WTC11 (cell line): ENCODE measurements at regions not wholly inside any gene's neighbourhood (a gene's known extent, or its start where the extent isn't known, plus 50 kb on each side); places are given as distances from the start of the nearest gene placed in this dataset.

Source experiments
- ATAC-seq: fragments of 200-7000 bp; cut with Tn5 transposase; 2 replicates; pipeline ENCODE4 v1.10.0; 2021; ENCODE audit warnings: mild to moderate bottlenecking, moderate library complexity
- CTCF ChIA-PET: fragments of 300-600 bp; sonication (Branson Sonifier 250); formaldehyde crosslinking; loops from one replicate; lab custom pipeline; 2021; ENCODE audit warnings: antibody characterized with exemption; lab: Charles Lee
- POLR2A ChIA-PET: fragments of 350-600 bp; sonication (Branson Sonifier 250); formaldehyde crosslinking; loops from one replicate; lab custom pipeline; 2021; ENCODE audit warnings: antibody characterized with exemption; lab: Charles Lee
- DNase-seq: peaks from one replicate; pipeline ENCODE4 v3.0.0; 2021; ENCODE audit warnings: low spot score
- H3K27ac Mint-ChIP-seq: 2 replicates; pipeline ENCODE4 v1.8.0; 2021; ENCODE audit warnings: mixed read lengths
- H3K27me3 Mint-ChIP-seq: 2 replicates; pipeline ENCODE4 v1.8.0; 2021; ENCODE audit warnings: low read depth, mild to moderate bottlenecking, moderate library complexity, mixed read lengths
- H3K36me3 Mint-ChIP-seq: 2 replicates; pipeline ENCODE4 v1.8.0; 2021; ENCODE audit warnings: mixed read lengths
- H3K4me1 Mint-ChIP-seq: 2 replicates; pipeline ENCODE4 v1.8.0; 2022; ENCODE audit warnings: mixed read lengths
- H3K4me3 Mint-ChIP-seq: 2 replicates; pipeline ENCODE4 v1.8.0; 2021; ENCODE audit warnings: mild to moderate bottlenecking, moderate library complexity, mixed read lengths
- H3K9me3 Mint-ChIP-seq: 2 replicates; pipeline ENCODE4 v1.8.0; 2021; ENCODE audit warnings: mixed read lengths
- GRHL2 ChIP-seq: fragments of 250-450 bp; sonication (Bioruptor Pico); IDR thresholded peaks from 2 replicates; pipeline ENCODE4 v1.8.0; 2022; ENCODE audit warnings: mild to moderate bottlenecking, moderate library complexity; ENCODE audit not compliant: insufficient replicate concordance, severe bottlenecking
- GTF2I ChIP-seq: fragments of 250-450 bp; sonication (Bioruptor Pico); conservative IDR thresholded peaks from 2 replicates; pipeline ENCODE4 v1.4.0; 2021; ENCODE audit warnings: mild to moderate bottlenecking
- JAZF1 ChIP-seq: fragments of 250-450 bp; sonication (Bioruptor Pico); IDR thresholded peaks from 2 replicates; pipeline ENCODE4 v1.9.0; 2021; ENCODE audit warnings: moderate library complexity, mild to moderate bottlenecking, inconsistent platforms
- MYBL2 ChIP-seq: sonication (generic); formaldehyde crosslinking; IDR thresholded peaks from 2 replicates; pipeline ENCODE4 v1.8.1; 2023; ENCODE audit warnings: mild to moderate bottlenecking, moderate library complexity, missing genetic modification reagents
- TEAD1 ChIP-seq: sonication (generic); formaldehyde crosslinking; IDR thresholded peaks from 2 replicates; pipeline ENCODE4 v1.8.0; 2022; ENCODE audit warnings: mild to moderate bottlenecking, missing genetic modification reagents
- ZNF121 ChIP-seq: sonication (generic); formaldehyde crosslinking; IDR thresholded peaks from 2 replicates; pipeline ENCODE4 v1.8.0; 2023; ENCODE audit warnings: missing genetic modification reagents
- ZNF219 ChIP-seq: sonication (generic); formaldehyde crosslinking; IDR thresholded peaks from 2 replicates; pipeline ENCODE4 v1.8.0; 2023; ENCODE audit warnings: missing genetic modification reagents, mild to moderate bottlenecking, borderline replicate concordance
- TF ChIP-seq, protein P1 (sequence below): sonication (generic); formaldehyde crosslinking; IDR thresholded peaks from 2 replicates; pipeline ENCODE4 v1.8.1; 2023; ENCODE audit warnings: mild to moderate bottlenecking, missing genetic modification reagents, moderate library complexity
- TF ChIP-seq, protein P2 (sequence below): sonication (generic); formaldehyde crosslinking; IDR thresholded peaks from 2 replicates; pipeline ENCODE4 v1.8.1; 2023; ENCODE audit warnings: mild to moderate bottlenecking, missing genetic modification reagents
- TF ChIP-seq, protein P3 (sequence below): sonication (generic); formaldehyde crosslinking; IDR thresholded peaks from 2 replicates; pipeline ENCODE4 v1.8.0; 2022; ENCODE audit warnings: mild to moderate bottlenecking, missing genetic modification reagents
- TF ChIP-seq, protein P4 (sequence below): sonication (generic); formaldehyde crosslinking; IDR thresholded peaks from 2 replicates; pipeline ENCODE4 v1.8.1; 2023; ENCODE audit warnings: mild to moderate bottlenecking, missing genetic modification reagents, borderline replicate concordance
- TF ChIP-seq, protein P5 (sequence below): sonication (generic); formaldehyde crosslinking; IDR thresholded peaks from 2 replicates; pipeline ENCODE4 v1.8.1; 2022; ENCODE audit warnings: low read depth, mild to moderate bottlenecking, moderate library complexity, missing genetic modification reagents, borderline replicate concordance
- TF ChIP-seq, protein P6 (sequence below): sonication (generic); formaldehyde crosslinking; IDR thresholded peaks from 2 replicates; pipeline ENCODE4 v1.8.0; 2022; ENCODE audit warnings: mild to moderate bottlenecking, missing genetic modification reagents
- TF ChIP-seq, protein P7 (sequence below): sonication (generic); formaldehyde crosslinking; IDR thresholded peaks from 2 replicates; pipeline ENCODE4 v1.8.0; 2023; ENCODE audit warnings: missing genetic modification reagents, mild to moderate bottlenecking, borderline replicate concordance

DNA sequence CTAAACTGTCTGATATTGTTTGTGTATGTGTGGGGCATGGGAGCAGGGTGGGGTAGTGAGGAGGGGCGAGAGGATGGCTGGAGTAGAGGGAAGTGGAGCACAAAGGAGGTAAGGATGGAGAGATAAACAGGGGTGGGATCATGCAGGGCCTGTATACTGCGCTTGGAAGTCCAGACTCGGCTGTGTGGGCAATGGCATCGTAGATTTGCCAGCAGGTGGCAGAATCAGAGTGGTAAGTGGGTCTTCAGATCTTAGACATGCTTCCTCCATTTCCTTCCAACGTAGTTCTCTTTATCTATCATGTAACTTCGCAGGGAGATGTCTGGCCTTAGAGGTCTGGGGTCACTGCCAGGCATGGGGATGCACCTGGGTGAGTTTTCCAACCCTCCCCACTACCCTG is 155.5 kb downstream of the PDGFRA start:
- H3K4me3 Mint-ChIP-seq: no peak overlapping the region
- CTCF ChIA-PET: interaction anchor here (1.2 to 1.7 kb wide), 2 partner anchors 18 to 49 kb away, joined by 3 to 5 read pairs; no protein-coding TSS in a partner anchor

DNA sequence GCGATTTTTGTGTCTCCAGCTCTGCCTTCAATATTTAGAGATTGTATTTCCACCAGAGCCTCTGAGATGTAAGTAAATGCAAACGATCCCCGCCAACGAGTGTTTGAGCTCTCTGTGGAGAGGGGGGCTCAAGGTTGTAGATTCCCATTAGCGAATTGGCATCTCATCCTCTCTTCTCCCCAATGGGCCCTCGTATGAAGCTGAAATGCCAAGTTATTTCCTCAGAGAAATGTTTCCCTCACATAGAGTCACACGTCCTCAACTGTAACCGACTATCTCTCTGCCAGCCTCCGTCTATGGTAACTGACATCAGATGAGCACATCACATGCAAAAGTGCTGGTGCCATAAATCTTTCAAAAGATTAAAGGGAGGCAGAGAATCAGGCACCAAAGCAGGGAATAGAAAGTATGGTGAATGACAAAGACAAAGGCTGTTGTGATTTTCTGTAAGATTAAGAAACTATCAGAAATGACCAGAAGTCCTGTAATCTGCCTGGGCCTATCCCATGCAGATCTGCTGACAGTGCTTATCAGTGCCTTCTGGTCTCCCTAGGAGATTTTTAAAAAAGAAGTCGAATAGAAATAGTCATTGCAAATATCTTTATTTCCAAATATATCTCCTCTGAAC is 157.1 kb downstream of the PDGFRA start:
- H3K36me3 Mint-ChIP-seq: no peaks in the 10 kb centered on the region
- DNase-seq: no peak
- ChIA-PET CTCF (interaction anchor here (1.2 to 1.7 kb wide), 2 partner anchors 17 to 48 kb away, joined by 3 to 5 read pairs; no protein-coding TSS in a partner anchor), POLR2A (no interaction called here)
- peaks cover 4% of the 10 kb centered on the region; the same call in 1 of the 2 replicates for H3K9me3 Mint-ChIP-seq
- ATAC-seq: no peak
- no peaks in the 10 kb centered on the region for H3K27me3 Mint-ChIP-seq
- no peak overlapping the region for H3K27ac Mint-ChIP-seq
- H3K4me1 Mint-ChIP-seq: no peaks in the 10 kb centered on the region
- H3K4me3 Mint-ChIP-seq: no peak overlapping the region
- TF ChIP-seq, protein P1, sequence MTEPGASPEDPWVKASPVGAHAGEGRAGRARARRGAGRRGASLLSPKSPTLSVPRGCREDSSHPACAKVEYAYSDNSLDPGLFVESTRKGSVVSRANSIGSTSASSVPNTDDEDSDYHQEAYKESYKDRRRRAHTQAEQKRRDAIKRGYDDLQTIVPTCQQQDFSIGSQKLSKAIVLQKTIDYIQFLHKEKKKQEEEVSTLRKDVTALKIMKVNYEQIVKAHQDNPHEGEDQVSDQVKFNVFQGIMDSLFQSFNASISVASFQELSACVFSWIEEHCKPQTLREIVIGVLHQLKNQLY (CRISPR knock-in tag): no peak
- TF ChIP-seq, protein P2, sequence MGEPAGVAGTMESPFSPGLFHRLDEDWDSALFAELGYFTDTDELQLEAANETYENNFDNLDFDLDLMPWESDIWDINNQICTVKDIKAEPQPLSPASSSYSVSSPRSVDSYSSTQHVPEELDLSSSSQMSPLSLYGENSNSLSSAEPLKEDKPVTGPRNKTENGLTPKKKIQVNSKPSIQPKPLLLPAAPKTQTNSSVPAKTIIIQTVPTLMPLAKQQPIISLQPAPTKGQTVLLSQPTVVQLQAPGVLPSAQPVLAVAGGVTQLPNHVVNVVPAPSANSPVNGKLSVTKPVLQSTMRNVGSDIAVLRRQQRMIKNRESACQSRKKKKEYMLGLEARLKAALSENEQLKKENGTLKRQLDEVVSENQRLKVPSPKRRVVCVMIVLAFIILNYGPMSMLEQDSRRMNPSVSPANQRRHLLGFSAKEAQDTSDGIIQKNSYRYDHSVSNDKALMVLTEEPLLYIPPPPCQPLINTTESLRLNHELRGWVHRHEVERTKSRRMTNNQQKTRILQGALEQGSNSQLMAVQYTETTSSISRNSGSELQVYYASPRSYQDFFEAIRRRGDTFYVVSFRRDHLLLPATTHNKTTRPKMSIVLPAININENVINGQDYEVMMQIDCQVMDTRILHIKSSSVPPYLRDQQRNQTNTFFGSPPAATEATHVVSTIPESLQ (CRISPR knock-in tag): no peak
- TF ChIP-seq, protein P3, sequence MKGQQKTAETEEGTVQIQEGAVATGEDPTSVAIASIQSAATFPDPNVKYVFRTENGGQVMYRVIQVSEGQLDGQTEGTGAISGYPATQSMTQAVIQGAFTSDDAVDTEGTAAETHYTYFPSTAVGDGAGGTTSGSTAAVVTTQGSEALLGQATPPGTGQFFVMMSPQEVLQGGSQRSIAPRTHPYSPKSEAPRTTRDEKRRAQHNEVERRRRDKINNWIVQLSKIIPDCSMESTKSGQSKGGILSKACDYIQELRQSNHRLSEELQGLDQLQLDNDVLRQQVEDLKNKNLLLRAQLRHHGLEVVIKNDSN: no peak
- TF ChIP-seq GTF2I (CRISPR knock-in tag) (no peak), JAZF1 (CRISPR knock-in tag) (no peak)

More for the DNA sequence above, 155.5 kb downstream of the PDGFRA start:
- POLR2A ChIA-PET: no interaction called here
- DNase-seq: peak; percentile 19
- no peaks in the 10 kb centered on the region for H3K36me3 Mint-ChIP-seq
- peak; percentile 46 for ATAC-seq
- no peaks in the 10 kb centered on the region for H3K27me3 Mint-ChIP-seq
- no peak overlapping the region for H3K27ac Mint-ChIP-seq
- H3K4me1 Mint-ChIP-seq: no peaks in the 10 kb centered on the region
- H3K9me3 Mint-ChIP-seq: peaks cover 9% of the 10 kb centered on the region
- TF ChIP-seq, protein P4, sequence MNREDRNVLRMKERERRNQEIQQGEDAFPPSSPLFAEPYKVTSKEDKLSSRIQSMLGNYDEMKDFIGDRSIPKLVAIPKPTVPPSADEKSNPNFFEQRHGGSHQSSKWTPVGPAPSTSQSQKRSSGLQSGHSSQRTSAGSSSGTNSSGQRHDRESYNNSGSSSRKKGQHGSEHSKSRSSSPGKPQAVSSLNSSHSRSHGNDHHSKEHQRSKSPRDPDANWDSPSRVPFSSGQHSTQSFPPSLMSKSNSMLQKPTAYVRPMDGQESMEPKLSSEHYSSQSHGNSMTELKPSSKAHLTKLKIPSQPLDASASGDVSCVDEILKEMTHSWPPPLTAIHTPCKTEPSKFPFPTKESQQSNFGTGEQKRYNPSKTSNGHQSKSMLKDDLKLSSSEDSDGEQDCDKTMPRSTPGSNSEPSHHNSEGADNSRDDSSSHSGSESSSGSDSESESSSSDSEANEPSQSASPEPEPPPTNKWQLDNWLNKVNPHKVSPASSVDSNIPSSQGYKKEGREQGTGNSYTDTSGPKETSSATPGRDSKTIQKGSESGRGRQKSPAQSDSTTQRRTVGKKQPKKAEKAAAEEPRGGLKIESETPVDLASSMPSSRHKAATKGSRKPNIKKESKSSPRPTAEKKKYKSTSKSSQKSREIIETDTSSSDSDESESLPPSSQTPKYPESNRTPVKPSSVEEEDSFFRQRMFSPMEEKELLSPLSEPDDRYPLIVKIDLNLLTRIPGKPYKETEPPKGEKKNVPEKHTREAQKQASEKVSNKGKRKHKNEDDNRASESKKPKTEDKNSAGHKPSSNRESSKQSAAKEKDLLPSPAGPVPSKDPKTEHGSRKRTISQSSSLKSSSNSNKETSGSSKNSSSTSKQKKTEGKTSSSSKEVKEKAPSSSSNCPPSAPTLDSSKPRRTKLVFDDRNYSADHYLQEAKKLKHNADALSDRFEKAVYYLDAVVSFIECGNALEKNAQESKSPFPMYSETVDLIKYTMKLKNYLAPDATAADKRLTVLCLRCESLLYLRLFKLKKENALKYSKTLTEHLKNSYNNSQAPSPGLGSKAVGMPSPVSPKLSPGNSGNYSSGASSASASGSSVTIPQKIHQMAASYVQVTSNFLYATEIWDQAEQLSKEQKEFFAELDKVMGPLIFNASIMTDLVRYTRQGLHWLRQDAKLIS (CRISPR knock-in tag): no peak
- no peak for TF ChIP-seq TEAD1 (CRISPR knock-in tag)
- TF ChIP-seq, protein P5, sequence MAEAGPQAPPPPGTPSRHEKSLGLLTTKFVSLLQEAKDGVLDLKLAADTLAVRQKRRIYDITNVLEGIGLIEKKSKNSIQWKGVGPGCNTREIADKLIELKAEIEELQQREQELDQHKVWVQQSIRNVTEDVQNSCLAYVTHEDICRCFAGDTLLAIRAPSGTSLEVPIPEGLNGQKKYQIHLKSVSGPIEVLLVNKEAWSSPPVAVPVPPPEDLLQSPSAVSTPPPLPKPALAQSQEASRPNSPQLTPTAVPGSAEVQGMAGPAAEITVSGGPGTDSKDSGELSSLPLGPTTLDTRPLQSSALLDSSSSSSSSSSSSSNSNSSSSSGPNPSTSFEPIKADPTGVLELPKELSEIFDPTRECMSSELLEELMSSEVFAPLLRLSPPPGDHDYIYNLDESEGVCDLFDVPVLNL (CRISPR knock-in tag): no peak
- TF ChIP-seq, protein P6, sequence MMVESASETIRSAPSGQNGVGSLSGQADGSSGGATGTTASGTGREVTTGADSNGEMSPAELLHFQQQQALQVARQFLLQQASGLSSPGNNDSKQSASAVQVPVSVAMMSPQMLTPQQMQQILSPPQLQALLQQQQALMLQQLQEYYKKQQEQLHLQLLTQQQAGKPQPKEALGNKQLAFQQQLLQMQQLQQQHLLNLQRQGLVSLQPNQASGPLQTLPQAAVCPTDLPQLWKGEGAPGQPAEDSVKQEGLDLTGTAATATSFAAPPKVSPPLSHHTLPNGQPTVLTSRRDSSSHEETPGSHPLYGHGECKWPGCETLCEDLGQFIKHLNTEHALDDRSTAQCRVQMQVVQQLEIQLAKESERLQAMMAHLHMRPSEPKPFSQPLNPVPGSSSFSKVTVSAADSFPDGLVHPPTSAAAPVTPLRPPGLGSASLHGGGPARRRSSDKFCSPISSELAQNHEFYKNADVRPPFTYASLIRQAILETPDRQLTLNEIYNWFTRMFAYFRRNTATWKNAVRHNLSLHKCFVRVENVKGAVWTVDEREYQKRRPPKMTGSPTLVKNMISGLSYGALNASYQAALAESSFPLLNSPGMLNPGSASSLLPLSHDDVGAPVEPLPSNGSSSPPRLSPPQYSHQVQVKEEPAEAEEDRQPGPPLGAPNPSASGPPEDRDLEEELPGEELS (CRISPR knock-in tag): no peak
- TF ChIP-seq GRHL2: no peak
- no peak for TF ChIP-seq ZNF121 (CRISPR knock-in tag)
- no peak for TF ChIP-seq ZNF219 (CRISPR knock-in tag)
- TF ChIP-seq MYBL2 (CRISPR knock-in tag): no peak
- TF ChIP-seq, protein P7, sequence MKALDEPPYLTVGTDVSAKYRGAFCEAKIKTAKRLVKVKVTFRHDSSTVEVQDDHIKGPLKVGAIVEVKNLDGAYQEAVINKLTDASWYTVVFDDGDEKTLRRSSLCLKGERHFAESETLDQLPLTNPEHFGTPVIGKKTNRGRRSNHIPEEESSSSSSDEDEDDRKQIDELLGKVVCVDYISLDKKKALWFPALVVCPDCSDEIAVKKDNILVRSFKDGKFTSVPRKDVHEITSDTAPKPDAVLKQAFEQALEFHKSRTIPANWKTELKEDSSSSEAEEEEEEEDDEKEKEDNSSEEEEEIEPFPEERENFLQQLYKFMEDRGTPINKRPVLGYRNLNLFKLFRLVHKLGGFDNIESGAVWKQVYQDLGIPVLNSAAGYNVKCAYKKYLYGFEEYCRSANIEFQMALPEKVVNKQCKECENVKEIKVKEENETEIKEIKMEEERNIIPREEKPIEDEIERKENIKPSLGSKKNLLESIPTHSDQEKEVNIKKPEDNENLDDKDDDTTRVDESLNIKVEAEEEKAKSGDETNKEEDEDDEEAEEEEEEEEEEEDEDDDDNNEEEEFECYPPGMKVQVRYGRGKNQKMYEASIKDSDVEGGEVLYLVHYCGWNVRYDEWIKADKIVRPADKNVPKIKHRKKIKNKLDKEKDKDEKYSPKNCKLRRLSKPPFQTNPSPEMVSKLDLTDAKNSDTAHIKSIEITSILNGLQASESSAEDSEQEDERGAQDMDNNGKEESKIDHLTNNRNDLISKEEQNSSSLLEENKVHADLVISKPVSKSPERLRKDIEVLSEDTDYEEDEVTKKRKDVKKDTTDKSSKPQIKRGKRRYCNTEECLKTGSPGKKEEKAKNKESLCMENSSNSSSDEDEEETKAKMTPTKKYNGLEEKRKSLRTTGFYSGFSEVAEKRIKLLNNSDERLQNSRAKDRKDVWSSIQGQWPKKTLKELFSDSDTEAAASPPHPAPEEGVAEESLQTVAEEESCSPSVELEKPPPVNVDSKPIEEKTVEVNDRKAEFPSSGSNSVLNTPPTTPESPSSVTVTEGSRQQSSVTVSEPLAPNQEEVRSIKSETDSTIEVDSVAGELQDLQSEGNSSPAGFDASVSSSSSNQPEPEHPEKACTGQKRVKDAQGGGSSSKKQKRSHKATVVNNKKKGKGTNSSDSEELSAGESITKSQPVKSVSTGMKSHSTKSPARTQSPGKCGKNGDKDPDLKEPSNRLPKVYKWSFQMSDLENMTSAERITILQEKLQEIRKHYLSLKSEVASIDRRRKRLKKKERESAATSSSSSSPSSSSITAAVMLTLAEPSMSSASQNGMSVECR (CRISPR knock-in tag): no peak
